GM12892 (cell line): ENCODE measurements at regions not wholly inside any gene's neighbourhood (a gene's known extent, or its start where the extent isn't known, plus 50 kb on each side); places are given as distances from the start of the nearest gene placed in this dataset.
"Not testable (repeated sequence)": the region's sequence is repeated elsewhere in the genome, so short reads cannot be mapped to it uniquely, and the experiment has no call there.

ENCODE experiments used
- DNase-seq: peaks from one replicate; pipeline ENCODE4 v3.0.0; 2011; ENCODE audit not compliant: insufficient read length
- FAIRE-seq: peaks from 2 replicates; lab custom pipeline; 2011; peaks lifted over from hg19 to GRCh38; lab: Jason Lieb, UNC
- POLR2A ChIP-seq: IDR thresholded peaks from 2 replicates; pipeline ENCODE4 v1.6.1; 2011; ENCODE audit warnings: low read depth, low read length, control low read depth
- POLR2AphosphoS5 ChIP-seq: IDR thresholded peaks from 2 replicates; pipeline ENCODE4 v1.6.1; 2011; ENCODE audit warnings: low read depth, low read length, control low read depth
- TAF1 ChIP-seq: IDR thresholded peaks from 2 replicates; pipeline ENCODE4 v1.6.1; 2011; ENCODE audit warnings: low read depth, mild to moderate bottlenecking, control low read depth, low read length, borderline replicate concordance

DNA sequence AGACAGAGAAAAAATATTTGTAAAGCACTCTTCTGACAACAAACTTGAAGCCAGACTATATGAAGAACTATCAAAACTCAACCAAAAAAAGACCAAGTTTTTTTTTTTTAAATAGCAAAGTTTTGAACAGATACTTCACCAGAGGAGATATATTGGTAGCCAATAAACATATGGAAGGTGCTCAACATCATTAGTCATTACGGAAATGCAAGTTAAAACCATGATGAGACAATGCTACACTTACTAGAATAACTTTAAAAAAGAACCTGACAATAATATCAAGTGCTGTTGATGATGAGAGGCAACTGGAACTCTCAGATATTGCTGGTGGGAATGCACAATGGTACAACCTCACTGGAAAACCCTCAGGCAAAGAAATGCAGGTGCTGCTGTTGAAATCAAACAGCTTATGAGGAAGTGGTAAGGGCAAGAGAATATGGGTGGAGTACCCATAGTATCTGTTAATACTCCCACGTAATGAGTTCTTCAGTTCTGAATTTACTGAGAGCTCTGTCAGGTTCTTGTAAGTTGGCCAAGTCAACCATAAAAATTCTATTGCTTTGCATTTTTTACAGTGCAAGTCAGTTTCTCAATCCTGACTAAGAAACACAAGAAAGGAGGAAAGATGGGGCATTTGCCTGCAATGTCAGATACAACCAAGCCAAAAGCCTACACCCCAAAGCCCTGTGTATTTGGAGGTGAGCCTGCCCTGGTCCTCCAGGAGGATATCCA is 87.3 kb upstream of the GNAQ start:
- FAIRE-seq, result peak; percentile 44
- no peak for DNase-seq
- TF ChIP-seq POLR2A (no peak), POLR2AphosphoS5 (no peak), TAF1 (no peak)

- DNase-seq (no peak), FAIRE-seq (peak; percentile 40)
- TF ChIP-seq TAF1 (no peak), POLR2A (no peak), POLR2AphosphoS5 (no peak)
These were observed 83.5 kb upstream of the GNAQ start for GRCh38 chr9:78115073-78115472.

DNA sequence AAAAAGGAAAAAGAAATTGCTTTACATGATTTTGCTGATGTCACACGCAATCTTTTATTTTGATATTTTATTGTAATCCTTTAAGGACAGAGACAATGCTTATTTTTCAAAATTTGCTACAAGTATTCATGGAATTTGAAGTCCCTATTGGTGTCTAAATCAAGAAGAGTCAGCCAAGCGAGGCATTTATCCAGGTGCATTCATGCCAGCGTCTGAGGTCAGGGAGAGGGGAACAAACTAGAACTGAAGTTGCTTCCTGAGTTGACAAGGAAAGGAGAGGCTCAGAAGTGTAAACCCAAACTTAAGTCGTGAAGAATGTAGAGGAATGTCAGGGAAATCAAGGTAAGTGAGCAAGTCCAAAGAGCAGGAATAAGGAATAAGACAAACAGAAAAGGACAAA is 83.0 kb upstream of the GNAQ start:
- DNase-seq, result no peak

GRCh38 chr9:78112406-78112805 is 80.8 kb upstream of the GNAQ start:
- FAIRE-seq, result no peak
- TF ChIP-seq POLR2A (no peak), POLR2AphosphoS5 (no peak), TAF1 (no peak)

More for the DNA sequence above, 83.0 kb upstream of the GNAQ start:
- FAIRE-seq, result no peak
- TF ChIP-seq POLR2AphosphoS5 (no peak), POLR2A (no peak), TAF1 (no peak)

GRCh38 chr9:78112004-78112403 is 80.4 kb upstream of the GNAQ start:
- DNase-seq (no peak), FAIRE-seq (no peak)
- TF ChIP-seq POLR2A (no peak), TAF1 (no peak), POLR2AphosphoS5 (no peak)

More at GRCh38 chr9:78112406-78112805, 80.8 kb upstream of the GNAQ start:
- DNase-seq, result no peak

DNA sequence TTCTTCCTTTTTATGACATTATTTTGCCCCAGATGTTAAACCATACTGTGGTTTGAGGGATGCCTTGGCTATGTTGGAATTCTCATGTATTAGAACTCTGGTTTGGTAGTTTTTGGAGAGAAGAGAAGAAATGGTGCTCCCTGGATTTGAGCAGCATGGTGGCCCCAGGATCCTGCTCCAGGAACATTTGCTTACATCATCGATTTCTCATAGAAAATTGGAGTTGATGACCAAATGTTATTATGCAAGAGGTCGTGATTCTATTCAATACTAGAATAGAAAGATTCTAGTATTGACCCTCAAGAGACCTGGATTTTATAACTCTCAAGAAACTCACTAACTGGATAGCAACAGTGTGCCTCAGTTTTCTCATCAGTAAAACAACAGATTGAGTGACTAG is 77.5 kb upstream of the GNAQ start:
- TF ChIP-seq POLR2A (no peak), POLR2AphosphoS5 (no peak)
- no peak for FAIRE-seq
- no peak for DNase-seq

GRCh38 chr9:78106586-78106985 is 75.0 kb upstream of the GNAQ start:
- FAIRE-seq, DNase-seq: not testable (repeated sequence)

DNA sequence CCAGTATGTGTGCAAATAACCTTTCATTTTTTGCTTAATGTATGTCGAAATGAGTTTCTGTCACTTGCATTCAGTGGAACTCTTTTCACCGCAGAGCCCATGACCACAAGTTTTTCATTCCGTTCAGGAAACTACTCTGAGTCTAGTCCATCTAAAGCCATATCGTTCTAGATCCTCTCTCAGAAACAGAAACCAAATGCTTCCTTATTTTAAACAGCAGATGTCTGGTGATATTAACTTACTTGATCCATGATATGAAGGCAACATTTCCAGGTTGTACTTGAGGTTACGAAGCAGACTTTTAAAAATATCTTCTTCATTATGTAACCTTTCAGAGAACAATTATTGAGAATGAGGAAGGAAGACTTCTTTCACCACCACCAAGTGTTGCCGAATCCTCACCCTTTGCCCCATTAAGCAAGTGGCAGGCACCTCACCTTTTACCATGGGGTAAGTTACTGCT is 72.4 kb upstream of the GNAQ start:
- TF ChIP-seq TAF1 (no peak), POLR2A (no peak), POLR2AphosphoS5 (no peak)
- no peak for DNase-seq
- peak; percentile 44 for FAIRE-seq

DNA sequence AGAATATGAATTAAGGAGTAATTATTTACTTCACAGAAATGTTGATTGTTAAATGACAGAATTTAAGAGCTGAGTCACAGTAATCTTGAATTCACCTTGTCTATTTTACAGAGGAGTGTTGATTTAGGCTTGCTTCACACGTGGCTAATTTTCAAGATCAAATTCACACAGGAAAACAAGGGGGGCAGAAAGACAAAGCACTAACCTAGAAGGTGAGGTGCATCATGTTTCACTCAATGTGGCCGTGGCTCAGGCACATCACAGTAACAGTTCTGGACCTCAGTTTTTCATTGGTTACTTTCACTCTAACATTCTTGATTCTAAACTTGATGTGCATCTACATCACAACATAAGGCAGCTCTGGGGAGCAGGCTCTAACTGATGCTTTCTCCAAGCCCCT is 69.6 kb upstream of the GNAQ start:
- TF ChIP-seq POLR2AphosphoS5, result no peak
- no peak for FAIRE-seq
- no peak for DNase-seq

- DNase-seq (no peak), FAIRE-seq (no peak)
- TF ChIP-seq POLR2AphosphoS5, result no peak
- TF ChIP-seq TAF1, result no peak
- TF ChIP-seq POLR2A, result no peak
These were observed 65.9 kb upstream of the GNAQ start for GRCh38 chr9:78097541-78097940.

DNA sequence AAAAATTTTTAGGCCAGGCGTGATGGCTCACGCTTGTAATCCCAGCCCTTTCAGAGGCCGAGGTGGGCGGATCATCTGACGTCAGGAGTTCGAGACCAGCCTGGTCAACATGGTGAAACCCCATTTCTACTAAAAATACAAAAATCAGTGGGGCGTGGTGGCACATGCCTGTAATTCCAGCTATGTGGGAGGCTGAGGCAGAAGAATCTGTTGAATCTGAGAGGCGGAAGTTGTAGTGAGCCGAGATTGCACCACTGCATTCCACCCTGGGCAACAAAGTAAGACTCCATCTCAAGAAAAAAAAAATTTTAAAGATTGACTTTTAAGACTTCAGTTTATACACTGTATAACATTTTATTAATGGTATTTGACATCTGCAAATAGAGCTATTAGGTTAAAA is 60.1 kb upstream of the GNAQ start:
- DNase-seq, result no peak
- no peak for TF ChIP-seq POLR2AphosphoS5
- TF ChIP-seq TAF1, result no peak
- no peak for TF ChIP-seq POLR2A
- FAIRE-seq, result no peak

- TF ChIP-seq POLR2A (no peak), POLR2AphosphoS5 (no peak), TAF1 (no peak)
- FAIRE-seq (no peak), DNase-seq (no peak)
These were observed 57.5 kb upstream of the GNAQ start for GRCh38 chr9:78089111-78089510.

DNA sequence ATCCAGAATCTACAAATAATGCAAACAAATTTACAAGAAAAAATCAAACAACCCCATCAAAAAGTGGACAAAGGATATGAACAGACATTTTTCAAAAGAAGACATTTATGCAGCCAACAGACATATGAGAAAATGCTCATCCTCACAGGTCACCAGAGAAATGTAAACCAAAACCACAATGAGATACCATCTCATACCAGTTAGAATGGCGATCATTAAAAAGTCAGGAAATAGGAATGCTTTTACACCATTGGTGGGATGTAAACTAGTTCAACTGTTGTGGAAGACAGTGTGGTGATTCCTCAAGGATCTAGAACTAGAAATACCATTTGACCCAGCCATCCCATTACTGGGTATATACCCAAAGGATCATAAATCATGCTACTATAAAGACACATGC is 56.6 kb upstream of the GNAQ start:
- not testable (repeated sequence) for FAIRE-seq

More for the DNA sequence above, 56.6 kb upstream of the GNAQ start:
- not testable (repeated sequence) for DNase-seq
